Sigmoid colon (tissue), 4 donors: ENCODE measurements at regions not wholly inside any gene's neighbourhood (a gene's known extent, or its start where the extent isn't known, plus 50 kb on each side); places are given as distances from the start of the nearest gene placed in this dataset.

Experiments used
- CTCF ChIP-seq, 4 experiments: fragments of 450-650 bp in 3 of 4; fragments of 200-600 bp in 1 of 4; IDR thresholded peaks; one replicate each; pipeline ENCODE4 v1.5.1; 2016 to 2019; ENCODE audit warnings: antibody characterized with exemption in 4 of 4, mild to moderate bottlenecking in 3 of 4, moderate library complexity in 2 of 4
- EP300 ChIP-seq, 4 donors: sonication (generic); formaldehyde crosslinking; IDR thresholded peaks; one replicate each; pipeline ENCODE4 v1.6.1; 2017; ENCODE audit warnings: antibody characterized with exemption in 4 of 4
- POLR2A ChIP-seq, 2 donors: fragments of 450-650 bp; IDR thresholded peaks; one replicate each; pipeline ENCODE4 v1.6.1; 2016; ENCODE audit warnings: antibody characterized with exemption in 2 of 2, mild to moderate bottlenecking in 2 of 2, moderate library complexity in 2 of 2

DNA sequence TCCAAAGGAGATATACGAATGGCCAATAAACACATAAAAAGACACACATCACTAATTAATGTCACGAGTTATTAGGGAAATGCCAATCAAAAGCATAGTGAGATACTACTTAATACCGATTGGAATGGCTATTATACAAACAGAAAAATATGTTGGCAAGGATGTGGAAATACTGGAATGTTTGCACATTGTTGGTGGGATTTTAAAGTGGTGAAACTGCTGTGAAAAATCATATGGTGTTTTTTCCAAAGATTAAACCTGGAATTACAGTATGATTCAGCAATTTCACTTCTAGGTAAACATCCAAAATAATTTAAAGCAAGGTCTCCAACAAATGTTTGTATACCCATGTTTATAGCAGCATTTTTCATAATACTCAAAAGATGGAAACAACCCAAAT, 765.5 kb downstream of the VGLL3 start:
- TF ChIP-seq CTCF (IDR thresholded peaks at IDR 0.05) (no peak), POLR2A (IDR thresholded peaks at IDR 0.05) (no peak), EP300 (IDR thresholded peaks at IDR 0.05) (no peak)
